ENCODE measurements at regions not wholly inside any gene's neighbourhood (a gene's known extent, or its start where the extent isn't known, plus 50 kb on each side); places are given as distances from the start of the nearest gene placed in this dataset.
A peak's percentile ranks its signal among the peaks of the same experiment; 100 is the strongest.

DNA sequence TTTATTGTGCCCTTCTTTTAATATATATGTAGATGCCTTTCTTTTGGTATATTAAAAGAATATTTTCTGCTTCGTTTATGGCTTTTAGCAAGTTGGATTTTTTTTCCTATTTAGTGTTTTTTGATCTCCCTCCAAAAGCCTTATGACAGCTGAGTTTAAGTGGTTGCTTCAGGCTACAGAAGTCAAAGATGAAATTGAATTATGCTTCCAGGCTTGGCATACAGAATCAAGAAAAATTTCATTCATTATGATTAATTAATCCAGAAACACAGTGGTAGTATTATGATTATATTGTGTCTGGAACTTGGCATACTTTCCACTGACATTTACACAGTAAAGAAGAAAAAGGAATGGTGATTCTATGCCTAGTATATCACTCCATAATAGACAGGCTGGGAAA is 63.8 kb upstream of the SEM1 start:
- Histone ChIP-seq H3K79me2 (replicated peaks; ENCODE audit: insufficient read depth, low read length) (no peaks in the 10 kb centered on the region), H3K4me3 (ENCODE audit: low read length) (no peak overlapping the region), H2AFZ (ENCODE audit: low read depth, low read length) (no peak overlapping the region), H3K36me3 (ENCODE audit: insufficient read depth, low read length) (no peaks in the 10 kb centered on the region), H3K9ac (ENCODE audit: low read length) (no peak overlapping the region), H3K9me2 (ENCODE audit: insufficient read depth, low read length) (no peaks in the 10 kb centered on the region), H3F3A (ENCODE audit: insufficient read depth, low read length, poor library complexity, severe bottlenecking) (peaks cover 3% of the 10 kb centered on the region), H4K20me1 (ENCODE audit: insufficient read depth) (no peaks in the 10 kb centered on the region), H3K4me2 (ENCODE audit: low read length) (peak overlapping the region; percentile 25), H3K27me3 (ENCODE audit: insufficient read depth, low read depth, low read length) (no peaks in the 10 kb centered on the region), H3K27ac (ENCODE audit: low read length) (peak overlapping the region; percentile 75), H3K9me3 (ENCODE audit: low read length) (no peaks in the 10 kb centered on the region)
- no peak for TF ChIP-seq EP300 (conservative IDR thresholded peaks at IDR 0.05; ENCODE audit: poor library complexity, severe bottlenecking)
- TF ChIP-seq POLR2AphosphoS5 (IDR thresholded peaks at IDR 0.05) = no peak
- TF ChIP-seq EZH2 (IDR thresholded peaks at IDR 0.05; ENCODE audit: borderline replicate concordance, insufficient read depth, low read length, poor library complexity, severe bottlenecking) = no peak
- TF ChIP-seq RAD21 (conservative IDR thresholded peaks at IDR 0.05) = no peak
- TF ChIP-seq, protein P1, sequence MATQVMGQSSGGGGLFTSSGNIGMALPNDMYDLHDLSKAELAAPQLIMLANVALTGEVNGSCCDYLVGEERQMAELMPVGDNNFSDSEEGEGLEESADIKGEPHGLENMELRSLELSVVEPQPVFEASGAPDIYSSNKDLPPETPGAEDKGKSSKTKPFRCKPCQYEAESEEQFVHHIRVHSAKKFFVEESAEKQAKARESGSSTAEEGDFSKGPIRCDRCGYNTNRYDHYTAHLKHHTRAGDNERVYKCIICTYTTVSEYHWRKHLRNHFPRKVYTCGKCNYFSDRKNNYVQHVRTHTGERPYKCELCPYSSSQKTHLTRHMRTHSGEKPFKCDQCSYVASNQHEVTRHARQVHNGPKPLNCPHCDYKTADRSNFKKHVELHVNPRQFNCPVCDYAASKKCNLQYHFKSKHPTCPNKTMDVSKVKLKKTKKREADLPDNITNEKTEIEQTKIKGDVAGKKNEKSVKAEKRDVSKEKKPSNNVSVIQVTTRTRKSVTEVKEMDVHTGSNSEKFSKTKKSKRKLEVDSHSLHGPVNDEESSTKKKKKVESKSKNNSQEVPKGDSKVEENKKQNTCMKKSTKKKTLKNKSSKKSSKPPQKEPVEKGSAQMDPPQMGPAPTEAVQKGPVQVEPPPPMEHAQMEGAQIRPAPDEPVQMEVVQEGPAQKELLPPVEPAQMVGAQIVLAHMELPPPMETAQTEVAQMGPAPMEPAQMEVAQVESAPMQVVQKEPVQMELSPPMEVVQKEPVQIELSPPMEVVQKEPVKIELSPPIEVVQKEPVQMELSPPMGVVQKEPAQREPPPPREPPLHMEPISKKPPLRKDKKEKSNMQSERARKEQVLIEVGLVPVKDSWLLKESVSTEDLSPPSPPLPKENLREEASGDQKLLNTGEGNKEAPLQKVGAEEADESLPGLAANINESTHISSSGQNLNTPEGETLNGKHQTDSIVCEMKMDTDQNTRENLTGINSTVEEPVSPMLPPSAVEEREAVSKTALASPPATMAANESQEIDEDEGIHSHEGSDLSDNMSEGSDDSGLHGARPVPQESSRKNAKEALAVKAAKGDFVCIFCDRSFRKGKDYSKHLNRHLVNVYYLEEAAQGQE (IDR thresholded peaks at IDR 0.05; ENCODE audit: borderline replicate concordance) = no peak
- no peak for TF ChIP-seq MXI1 (conservative IDR thresholded peaks at IDR 0.05; ENCODE audit: poor library complexity, severe bottlenecking)
- TF ChIP-seq, protein P2, sequence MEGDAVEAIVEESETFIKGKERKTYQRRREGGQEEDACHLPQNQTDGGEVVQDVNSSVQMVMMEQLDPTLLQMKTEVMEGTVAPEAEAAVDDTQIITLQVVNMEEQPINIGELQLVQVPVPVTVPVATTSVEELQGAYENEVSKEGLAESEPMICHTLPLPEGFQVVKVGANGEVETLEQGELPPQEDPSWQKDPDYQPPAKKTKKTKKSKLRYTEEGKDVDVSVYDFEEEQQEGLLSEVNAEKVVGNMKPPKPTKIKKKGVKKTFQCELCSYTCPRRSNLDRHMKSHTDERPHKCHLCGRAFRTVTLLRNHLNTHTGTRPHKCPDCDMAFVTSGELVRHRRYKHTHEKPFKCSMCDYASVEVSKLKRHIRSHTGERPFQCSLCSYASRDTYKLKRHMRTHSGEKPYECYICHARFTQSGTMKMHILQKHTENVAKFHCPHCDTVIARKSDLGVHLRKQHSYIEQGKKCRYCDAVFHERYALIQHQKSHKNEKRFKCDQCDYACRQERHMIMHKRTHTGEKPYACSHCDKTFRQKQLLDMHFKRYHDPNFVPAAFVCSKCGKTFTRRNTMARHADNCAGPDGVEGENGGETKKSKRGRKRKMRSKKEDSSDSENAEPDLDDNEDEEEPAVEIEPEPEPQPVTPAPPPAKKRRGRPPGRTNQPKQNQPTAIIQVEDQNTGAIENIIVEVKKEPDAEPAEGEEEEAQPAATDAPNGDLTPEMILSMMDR (IDR thresholded peaks at IDR 0.05; ENCODE audit: poor library complexity, severe bottlenecking) = no peak
- no peak for TF ChIP-seq TAF1 (IDR thresholded peaks at IDR 0.05; ENCODE audit: low read depth)
- no peak for TF ChIP-seq SMC3 (conservative IDR thresholded peaks at IDR 0.05; ENCODE audit: poor library complexity)

DNA sequence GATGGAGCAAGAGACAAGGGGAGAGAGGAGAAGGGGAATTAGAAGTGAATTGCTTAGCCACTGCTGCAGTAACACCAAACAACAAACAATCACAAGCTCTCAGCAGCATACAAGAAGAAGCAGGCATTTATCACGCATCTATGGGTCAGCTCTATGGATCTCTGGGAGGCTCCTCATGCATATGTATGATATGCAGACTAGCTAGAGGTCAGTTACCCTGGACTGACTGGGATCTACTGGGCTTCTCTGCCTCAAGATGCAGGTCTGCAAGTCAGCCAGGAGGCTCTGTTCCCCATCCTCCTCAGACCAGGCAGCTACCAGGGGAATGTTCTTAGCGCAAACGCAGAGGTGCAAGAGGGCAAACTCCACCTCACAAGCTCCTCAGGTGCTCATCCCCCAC is 64.7 kb upstream of the SEM1 start:
- H4K20me1 ChIP-seq (ENCODE audit: insufficient read depth) = no peaks in the 10 kb centered on the region
- H3K27ac ChIP-seq (ENCODE audit: low read length) = peak overlapping the region; percentile 1
- H3K9ac ChIP-seq (ENCODE audit: low read length) = no peak overlapping the region
- H3K79me2 ChIP-seq (replicated peaks; ENCODE audit: insufficient read depth, low read length) = no peaks in the 10 kb centered on the region
- H3F3A ChIP-seq (ENCODE audit: insufficient read depth, low read length, poor library complexity, severe bottlenecking) = peaks cover 3% of the 10 kb centered on the region
- H3K27me3 ChIP-seq (ENCODE audit: insufficient read depth, low read depth, low read length) = no peaks in the 10 kb centered on the region
- TF ChIP-seq POLR2AphosphoS5 (IDR thresholded peaks at IDR 0.05) (no peak), RAD21 (conservative IDR thresholded peaks at IDR 0.05) (no peak), SMC3 (conservative IDR thresholded peaks at IDR 0.05; ENCODE audit: poor library complexity) (no peak)
- TF ChIP-seq, protein P2 (IDR thresholded peaks at IDR 0.05; ENCODE audit: poor library complexity, severe bottlenecking) = no peak
- no peak overlapping the region for H3K4me2 ChIP-seq (ENCODE audit: low read length)
- no peaks in the 10 kb centered on the region for H3K36me3 ChIP-seq (ENCODE audit: insufficient read depth, low read length)
- no peak overlapping the region for H2AFZ ChIP-seq (ENCODE audit: low read depth, low read length)
- H3K9me2 ChIP-seq (ENCODE audit: insufficient read depth, low read length) = no peaks in the 10 kb centered on the region
- H3K4me3 ChIP-seq (ENCODE audit: low read length) = no peak overlapping the region
- H3K9me3 ChIP-seq (ENCODE audit: low read length) = no peaks in the 10 kb centered on the region
